Endothelial cell of umbilical vein (primary cell): ENCODE measurements at regions not wholly inside any gene's neighbourhood (a gene's known extent, or its start where the extent isn't known, plus 50 kb on each side); places are given as distances from the start of the nearest gene placed in this dataset.

Experiments
- BruUV-seq: library from RNA; stranded (reverse); fragments of 400-500 nt; replicated peaks from 2 replicates; lab custom pipeline; 2021; lab: Mats Ljungman, UMichigan
- CTCF ChIA-PET: fragments of 300-600, 350-600 bp; sonication (Branson Sonifier 250); formaldehyde crosslinking; loops from one replicate; lab custom pipeline; 2021; ENCODE audit warnings: antibody characterized with exemption, inconsistent platforms; lab: Charles Lee
- POLR2A ChIA-PET: fragments of 300-600, 350-600 bp; sonication (Branson Sonifier 250); formaldehyde crosslinking; loops from one replicate; lab custom pipeline; 2021; ENCODE audit warnings: antibody characterized with exemption, inconsistent platforms; lab: Charles Lee
- DNase-seq: peaks from one replicate; pipeline ENCODE4 v3.0.0-alpha.2; 2011; ENCODE audit warnings: low read depth, low spot score
- FAIRE-seq: peaks from 2 replicates; lab custom pipeline; 2011; peaks lifted over from hg19 to GRCh38; lab: Jason Lieb, UNC
- H2AFZ ChIP-seq: 2 replicates; pipeline ENCODE4 v1.6.0; 2012; ENCODE audit warnings: low read depth, low read length, control low read depth, inconsistent platforms
- H3K27ac ChIP-seq: 2 replicates; pipeline ENCODE4 v1.5.1; 2011; ENCODE audit warnings: low read depth, mild to moderate bottlenecking, control low read depth, low read length, moderate library complexity; ENCODE audit not compliant: insufficient read depth
- H3K27me3 ChIP-seq, 2 experiments: 2 replicates each; pipeline versions ENCODE4 v1.6.0 to v1.6.1; 2011; ENCODE audit warnings: low read length in 2 of 2, mixed read lengths in 1 of 2; ENCODE audit not compliant: control insufficient read depth in 2 of 2, insufficient read depth in 2 of 2
- H3K36me3 ChIP-seq, 2 experiments: 2 replicates in 1 of 2; 3 replicates in 1 of 2; pipeline ENCODE4 v1.5.1; 2011; ENCODE audit warnings: low read length in 2 of 2, mild to moderate bottlenecking in 1 of 2, moderate library complexity in 1 of 2; ENCODE audit not compliant: control insufficient read depth in 2 of 2, insufficient read depth in 2 of 2; ENCODE audit errors: extremely low read depth in 1 of 2
- H3K4me1 ChIP-seq: 3 replicates; pipeline ENCODE4 v1.5.1; 2011; ENCODE audit warnings: mild to moderate bottlenecking, low read length; ENCODE audit not compliant: control insufficient read depth, insufficient read depth; ENCODE audit errors: extremely low read depth
- H3K4me2 ChIP-seq: 2 replicates; pipeline ENCODE4 v1.6.1; 2011; ENCODE audit warnings: low read length, control low read depth, mixed read lengths; ENCODE audit not compliant: insufficient read depth
- H3K4me3 ChIP-seq, 3 experiments: fragments of 200-600 bp in 1 of 3; sonication (generic), shearing (Covaris generic) in 1 of 3; replicated peaks in 1 of 3; 2 replicates each; pipeline ENCODE4 v1.5.1; 2011 to 2016; ENCODE audit warnings: control low read depth in 3 of 3, low read length in 3 of 3, mild to moderate bottlenecking in 2 of 3, inconsistent platforms in 1 of 3, low read depth in 1 of 3, moderate library complexity in 1 of 3; ENCODE audit not compliant: insufficient read depth in 1 of 3
- H3K79me2 ChIP-seq: 2 replicates; pipeline ENCODE4 v1.6.0; 2012; ENCODE audit warnings: low read length, inconsistent platforms; ENCODE audit not compliant: control insufficient read depth, insufficient read depth
- H3K9ac ChIP-seq: replicated peaks from 2 replicates; pipeline ENCODE3; 2011; ENCODE audit warnings: low read length, control low read depth; ENCODE audit not compliant: insufficient read depth; ENCODE audit errors: extremely low read depth
- H3K9me1 ChIP-seq: replicated peaks from 3 replicates; pipeline ENCODE4 v1.6.0; 2011; ENCODE audit warnings: mild to moderate bottlenecking, low read length; ENCODE audit not compliant: control insufficient read depth, insufficient read depth; ENCODE audit errors: extremely low read depth
- H3K9me3 ChIP-seq: replicated peaks from 2 replicates; pipeline ENCODE4 v1.5.1; 2012; ENCODE audit warnings: low read length, inconsistent platforms; ENCODE audit not compliant: control insufficient read depth, insufficient read depth
- H4K20me1 ChIP-seq: replicated peaks from 2 replicates; pipeline ENCODE3; 2011; ENCODE audit warnings: mild to moderate bottlenecking, low read length; ENCODE audit not compliant: control insufficient read depth, insufficient read depth; ENCODE audit errors: extremely low read depth
- JUN ChIP-seq: IDR thresholded peaks from 2 replicates; pipeline ENCODE4 v1.6.1; 2011; ENCODE audit warnings: borderline replicate concordance, low read depth; ENCODE audit not compliant: insufficient read length, insufficient read depth
- MAX ChIP-seq: IDR thresholded peaks from 2 replicates; pipeline ENCODE4 v1.6.1; 2011; ENCODE audit not compliant: insufficient read depth, insufficient read length
- POLR2A ChIP-seq: IDR thresholded peaks from 2 replicates; pipeline ENCODE4 v1.6.1; 2012; ENCODE audit warnings: low read depth, mild to moderate bottlenecking, control low read depth, low read length
- dilution Hi-C: fragments of 300-500 bp; cut with MboI; formaldehyde crosslinking; loops from one replicate; pipeline ENCODE4 v1.15.0; 2019; ENCODE audit warnings: low sequenced_read_pairs; ENCODE audit not compliant: extremely low pct_ligation_motif_present
- intact Hi-C: fragments of 100-400 bp; cut with micrococcal nuclease; formaldehyde crosslinking; loops from one replicate; pipeline ENCODE4 v1.10.0; 2022
- TF ChIP-seq, protein P1 (sequence below), 2 donors: IDR thresholded peaks; 1 replicate in 1 of 2; 2 replicates in 1 of 2; pipeline ENCODE4 v1.5.1; 2011; ENCODE audit warnings: low read length in 2 of 2, mild to moderate bottlenecking in 2 of 2, moderate library complexity in 2 of 2, control low read depth in 1 of 2, inconsistent platforms in 1 of 2, low read depth in 1 of 2; ENCODE audit not compliant: insufficient read depth in 1 of 2; ENCODE audit errors: extremely low read depth in 1 of 2

DNA sequence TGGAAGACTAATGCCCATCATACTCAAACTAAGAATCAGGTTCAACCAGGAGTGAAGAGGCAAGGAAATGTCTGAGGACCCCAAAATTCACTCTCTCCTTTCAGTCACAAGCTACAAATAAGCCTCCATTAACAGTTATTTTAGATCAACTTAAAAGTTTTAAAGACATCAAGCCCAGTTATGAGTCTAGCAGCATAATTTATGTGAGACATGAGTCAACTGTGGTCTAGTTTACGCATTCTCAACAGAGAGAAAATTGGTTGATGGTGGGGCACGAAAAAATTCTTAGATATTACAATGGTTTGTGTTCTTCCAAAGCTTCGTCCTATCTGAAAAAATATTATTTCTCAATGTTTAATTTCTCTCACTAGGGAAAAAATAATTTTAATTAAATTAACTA, 204.9 kb upstream of the NT5E start:
- no TSS peak for BruUV-seq
- intact Hi-C loops (no loop called here), dilution Hi-C loops (no loop called here)
- H3K9me3 ChIP-seq: no peaks in the 10 kb centered on the region
- H3K9ac ChIP-seq: no peak overlapping the region
- peaks cover 7% of the 10 kb centered on the region for H3K4me1 ChIP-seq
- H2AFZ ChIP-seq: no peak overlapping the region
- FAIRE-seq (no peak), DNase-seq (no peak)
- ChIA-PET POLR2A (no interaction called here), CTCF (no interaction called here)
- no peak overlapping the region for H3K4me3 ChIP-seq
- H3K27ac ChIP-seq: no peak overlapping the region
- H3K4me2 ChIP-seq: no peak overlapping the region
- no peaks in the 10 kb centered on the region for H3K9me1 ChIP-seq
- no peaks in the 10 kb centered on the region for H4K20me1 ChIP-seq
- H3K36me3 ChIP-seq: no peaks in the 10 kb centered on the region
- no peaks in the 10 kb centered on the region for H3K79me2 ChIP-seq
- no peaks in the 10 kb centered on the region for H3K27me3 ChIP-seq
- TF ChIP-seq POLR2A: no peak
- TF ChIP-seq MAX: no peak
- TF ChIP-seq, protein P1, sequence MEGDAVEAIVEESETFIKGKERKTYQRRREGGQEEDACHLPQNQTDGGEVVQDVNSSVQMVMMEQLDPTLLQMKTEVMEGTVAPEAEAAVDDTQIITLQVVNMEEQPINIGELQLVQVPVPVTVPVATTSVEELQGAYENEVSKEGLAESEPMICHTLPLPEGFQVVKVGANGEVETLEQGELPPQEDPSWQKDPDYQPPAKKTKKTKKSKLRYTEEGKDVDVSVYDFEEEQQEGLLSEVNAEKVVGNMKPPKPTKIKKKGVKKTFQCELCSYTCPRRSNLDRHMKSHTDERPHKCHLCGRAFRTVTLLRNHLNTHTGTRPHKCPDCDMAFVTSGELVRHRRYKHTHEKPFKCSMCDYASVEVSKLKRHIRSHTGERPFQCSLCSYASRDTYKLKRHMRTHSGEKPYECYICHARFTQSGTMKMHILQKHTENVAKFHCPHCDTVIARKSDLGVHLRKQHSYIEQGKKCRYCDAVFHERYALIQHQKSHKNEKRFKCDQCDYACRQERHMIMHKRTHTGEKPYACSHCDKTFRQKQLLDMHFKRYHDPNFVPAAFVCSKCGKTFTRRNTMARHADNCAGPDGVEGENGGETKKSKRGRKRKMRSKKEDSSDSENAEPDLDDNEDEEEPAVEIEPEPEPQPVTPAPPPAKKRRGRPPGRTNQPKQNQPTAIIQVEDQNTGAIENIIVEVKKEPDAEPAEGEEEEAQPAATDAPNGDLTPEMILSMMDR (IDR thresholded peaks at IDR 0.05; ENCODE audit: extremely low read depth in 1 of 2, insufficient read depth in 1 of 2, low read depth in 1 of 2, low read length in 2 of 2): no peak

GRCh38 chr6:85241498-85242052, 208.3 kb upstream of the NT5E start:
- DNase-seq: no peak
- FAIRE-seq: no peak
- Histone ChIP-seq H3K36me3 (no peaks in the 10 kb centered on the region), H3K79me2 (no peaks in the 10 kb centered on the region), H2AFZ (no peak overlapping the region), H3K9me1 (no peaks in the 10 kb centered on the region), H3K27me3 (peaks cover 0 to 2% of the 10 kb centered on the region in 2 experiments), H3K4me2 (no peak overlapping the region), H4K20me1 (no peaks in the 10 kb centered on the region), H3K4me1 (peaks cover 7% of the 10 kb centered on the region), H3K4me3 (no peak overlapping the region), H3K9me3 (no peaks in the 10 kb centered on the region), H3K27ac (no peak overlapping the region), H3K9ac (no peak overlapping the region)
- intact Hi-C loops (no loop called here), dilution Hi-C loops (no loop called here)
- TF ChIP-seq POLR2A (no peak), JUN (no peak)
- no TSS peak for BruUV-seq
- ChIA-PET CTCF (no interaction called here), POLR2A (no interaction called here)
